Esophagus squamous epithelium (tissue), 4 donors: ENCODE measurements at regions not wholly inside any gene's neighbourhood (a gene's known extent, or its start where the extent isn't known, plus 50 kb on each side); places are given as distances from the start of the nearest gene placed in this dataset.

Experiments
- CTCF ChIP-seq, 6 experiments: fragments of 450-650 bp in 4 of 6; fragments of 200-600 bp in 2 of 6; sonication (generic) in 2 of 6; IDR thresholded peaks; one replicate each; pipeline ENCODE4 v1.5.1; 2016 to 2019; ENCODE audit warnings: antibody characterized with exemption in 6 of 6, mild to moderate bottlenecking in 4 of 6, moderate library complexity in 4 of 6
- POLR2A ChIP-seq, 4 donors: fragments of 450-650 bp; IDR thresholded peaks; one replicate each; pipeline ENCODE4 v1.6.1; 2017; ENCODE audit warnings: antibody characterized with exemption in 4 of 4, mild to moderate bottlenecking in 4 of 4, moderate library complexity in 3 of 4

GRCh38 chr19:28330831-28331230 is 882.1 kb downstream of the UQCRFS1 start:
- TF ChIP-seq CTCF (IDR thresholded peaks at IDR 0.05), result no peak
- TF ChIP-seq POLR2A (IDR thresholded peaks at IDR 0.05), result no peak
